Hepatocyte (in vitro differentiated cells): ENCODE measurements at regions not wholly inside any gene's neighbourhood (a gene's known extent, or its start where the extent isn't known, plus 50 kb on each side); places are given as distances from the start of the nearest gene placed in this dataset.

Experiments
- EZH2 ChIP-seq: fragments of 200-600 bp; sonication (generic); IDR thresholded peaks from 2 replicates; pipeline ENCODE4 v1.6.1; 2016; ENCODE audit warnings: antibody characterized with exemption, mild to moderate bottlenecking, borderline replicate concordance
- TF ChIP-seq, protein P1 (sequence below): fragments of 200-600 bp; sonication (generic); IDR thresholded peaks from 2 replicates; pipeline ENCODE4 v1.5.1; 2016; ENCODE audit warnings: antibody characterized with exemption, mild to moderate bottlenecking; ENCODE audit not compliant: poor library complexity

DNA sequence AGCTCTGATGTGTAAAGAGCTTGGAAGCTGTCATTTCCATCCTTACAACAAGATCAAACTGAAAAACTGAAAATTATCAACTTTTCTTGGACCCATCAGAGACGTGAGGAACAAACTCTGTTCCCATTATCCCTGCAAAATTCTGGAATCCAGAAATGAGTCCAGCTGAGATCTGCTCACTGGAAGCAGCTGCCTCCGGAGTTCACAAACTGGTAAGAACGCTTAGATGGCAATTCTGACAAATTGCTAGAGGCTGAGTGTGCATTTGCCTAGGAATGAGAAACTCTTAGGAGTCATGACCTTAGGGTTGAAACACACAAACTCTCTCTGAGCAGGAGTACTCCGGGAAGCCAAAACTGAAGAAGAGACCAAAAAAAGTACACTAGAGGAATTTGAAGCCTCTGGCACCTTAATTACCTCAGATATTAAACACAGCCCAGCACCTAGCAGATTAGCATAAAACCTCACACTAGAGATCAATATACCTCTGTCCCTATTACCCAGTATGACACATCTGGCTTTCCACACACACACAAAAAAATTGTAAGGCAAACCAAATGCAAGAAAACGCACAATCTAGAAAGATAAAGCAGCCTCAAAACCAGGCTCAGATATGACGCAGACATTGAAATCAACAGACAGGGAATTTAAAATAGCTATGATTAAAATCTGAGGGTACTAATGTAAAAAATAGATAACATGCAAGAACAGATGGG lies 233.5 kb upstream of the SGK1 start:
- TF ChIP-seq, protein P1, sequence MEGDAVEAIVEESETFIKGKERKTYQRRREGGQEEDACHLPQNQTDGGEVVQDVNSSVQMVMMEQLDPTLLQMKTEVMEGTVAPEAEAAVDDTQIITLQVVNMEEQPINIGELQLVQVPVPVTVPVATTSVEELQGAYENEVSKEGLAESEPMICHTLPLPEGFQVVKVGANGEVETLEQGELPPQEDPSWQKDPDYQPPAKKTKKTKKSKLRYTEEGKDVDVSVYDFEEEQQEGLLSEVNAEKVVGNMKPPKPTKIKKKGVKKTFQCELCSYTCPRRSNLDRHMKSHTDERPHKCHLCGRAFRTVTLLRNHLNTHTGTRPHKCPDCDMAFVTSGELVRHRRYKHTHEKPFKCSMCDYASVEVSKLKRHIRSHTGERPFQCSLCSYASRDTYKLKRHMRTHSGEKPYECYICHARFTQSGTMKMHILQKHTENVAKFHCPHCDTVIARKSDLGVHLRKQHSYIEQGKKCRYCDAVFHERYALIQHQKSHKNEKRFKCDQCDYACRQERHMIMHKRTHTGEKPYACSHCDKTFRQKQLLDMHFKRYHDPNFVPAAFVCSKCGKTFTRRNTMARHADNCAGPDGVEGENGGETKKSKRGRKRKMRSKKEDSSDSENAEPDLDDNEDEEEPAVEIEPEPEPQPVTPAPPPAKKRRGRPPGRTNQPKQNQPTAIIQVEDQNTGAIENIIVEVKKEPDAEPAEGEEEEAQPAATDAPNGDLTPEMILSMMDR = no peak
- TF ChIP-seq EZH2 = no peak
